Breast epithelium (tissue), 4 donors: ENCODE measurements at regions not wholly inside any gene's neighbourhood (a gene's known extent, or its start where the extent isn't known, plus 50 kb on each side); places are given as distances from the start of the nearest gene placed in this dataset.
"Not testable (repeated sequence)": the region's sequence is repeated elsewhere in the genome, so short reads cannot be mapped to it uniquely, and the experiment has no call there.

ENCODE experiments used
- DNase-seq, 2 donors: peaks; one replicate each; pipeline ENCODE4 v3.0.0-alpha.2; 2019; ENCODE audit warnings: low spot score in 2 of 2
- H3K27ac ChIP-seq, 2 donors: fragments of 200-600 bp; sonication (generic) in 1 of 2; one replicate each; pipeline ENCODE4 v1.5.1; 2016 to 2019; ENCODE audit warnings: mild to moderate bottlenecking in 1 of 2
- H3K27me3 ChIP-seq, 2 donors: fragments of 200-600 bp; sonication (generic) in 1 of 2; one replicate each; pipeline versions ENCODE4 v1.5.1 to v1.6.0; 2017 to 2019; ENCODE audit warnings: control low read depth in 1 of 2, mild to moderate bottlenecking in 1 of 2
- H3K36me3 ChIP-seq: fragments of 200-600 bp; one replicate; pipeline ENCODE4 v1.5.1; 2019
- H3K4me1 ChIP-seq, 2 donors: fragments of 200-600 bp; sonication (generic); one replicate each; pipeline ENCODE4 v1.5.1; 2016 to 2019; ENCODE audit warnings: control low read depth in 1 of 2
- H3K4me3 ChIP-seq, 3 donors: fragments of 200-600 bp; sonication (generic); 1 replicate in 2 of 3; 2 replicates in 1 of 3; pipeline ENCODE4 v1.5.1; 2016 to 2019; ENCODE audit warnings: mild to moderate bottlenecking in 3 of 3, moderate library complexity in 2 of 3
- H3K9me3 ChIP-seq, 2 donors: fragments of 200-600 bp; sonication (generic) in 1 of 2; one replicate each; pipeline ENCODE4 v1.5.1; 2016 to 2019; ENCODE audit warnings: control low read depth in 1 of 2
- POLR2A ChIP-seq: fragments of 450-650 bp; IDR thresholded peaks from one replicate; pipeline ENCODE4 v1.6.1; 2016; ENCODE audit warnings: antibody characterized with exemption, mild to moderate bottlenecking, moderate library complexity
- POLR2AphosphoS5 ChIP-seq, 3 donors: sonication (generic); formaldehyde crosslinking; IDR thresholded peaks; one replicate each; pipeline ENCODE4 v1.6.1; 2017; ENCODE audit warnings: antibody characterized with exemption in 3 of 3
- intact Hi-C: fragments of 100-400 bp; cut with DNase I; formaldehyde crosslinking; loops from one replicate; pipeline ENCODE4 v1.15.1; 2023; ENCODE audit warnings: low total_unique reads
- TF ChIP-seq, protein P1 (sequence below), 3 donors: fragments of 450-650 bp; IDR thresholded peaks; one replicate each; pipeline ENCODE4 v1.5.1; 2016 to 2017; ENCODE audit warnings: antibody characterized with exemption in 3 of 3, mild to moderate bottlenecking in 3 of 3, moderate library complexity in 3 of 3

DNA sequence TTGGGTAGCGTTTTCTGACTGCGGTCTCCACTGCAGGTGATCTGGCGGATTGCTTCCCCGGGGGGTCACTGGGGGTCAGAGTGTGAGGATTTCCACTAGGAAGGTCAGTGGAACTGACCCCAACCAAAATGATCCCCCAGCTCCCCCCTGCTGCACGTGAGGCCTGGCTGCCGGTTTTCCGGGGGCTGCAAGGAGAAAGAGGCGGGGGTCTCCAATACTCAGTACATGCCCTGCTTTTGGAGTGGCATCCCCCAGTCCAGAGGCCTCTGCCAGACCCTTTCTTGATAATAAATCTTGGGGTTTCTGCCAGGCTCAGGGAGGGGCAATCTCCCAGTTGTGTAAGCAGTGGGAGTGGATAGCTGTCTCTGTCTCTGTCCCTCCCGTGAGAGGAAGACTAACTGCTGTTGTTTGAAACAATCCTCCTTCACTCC lies 71.5 kb upstream of the RTL6 start:
- Histone ChIP-seq H3K9me3 (peaks cover 0 to 6% of the 10 kb centered on the region in 2 donors), H3K4me1 (no peaks in the 10 kb centered on the region), H3K4me3 (no peak overlapping the region), H3K36me3 (no peaks in the 10 kb centered on the region), H3K27ac (no peak overlapping the region), H3K27me3 (peaks cover 0 to 6% of the 10 kb centered on the region in 2 donors)
- no peak for TF ChIP-seq POLR2AphosphoS5 (IDR thresholded peaks at IDR 0.05)
- TF ChIP-seq, protein P1, sequence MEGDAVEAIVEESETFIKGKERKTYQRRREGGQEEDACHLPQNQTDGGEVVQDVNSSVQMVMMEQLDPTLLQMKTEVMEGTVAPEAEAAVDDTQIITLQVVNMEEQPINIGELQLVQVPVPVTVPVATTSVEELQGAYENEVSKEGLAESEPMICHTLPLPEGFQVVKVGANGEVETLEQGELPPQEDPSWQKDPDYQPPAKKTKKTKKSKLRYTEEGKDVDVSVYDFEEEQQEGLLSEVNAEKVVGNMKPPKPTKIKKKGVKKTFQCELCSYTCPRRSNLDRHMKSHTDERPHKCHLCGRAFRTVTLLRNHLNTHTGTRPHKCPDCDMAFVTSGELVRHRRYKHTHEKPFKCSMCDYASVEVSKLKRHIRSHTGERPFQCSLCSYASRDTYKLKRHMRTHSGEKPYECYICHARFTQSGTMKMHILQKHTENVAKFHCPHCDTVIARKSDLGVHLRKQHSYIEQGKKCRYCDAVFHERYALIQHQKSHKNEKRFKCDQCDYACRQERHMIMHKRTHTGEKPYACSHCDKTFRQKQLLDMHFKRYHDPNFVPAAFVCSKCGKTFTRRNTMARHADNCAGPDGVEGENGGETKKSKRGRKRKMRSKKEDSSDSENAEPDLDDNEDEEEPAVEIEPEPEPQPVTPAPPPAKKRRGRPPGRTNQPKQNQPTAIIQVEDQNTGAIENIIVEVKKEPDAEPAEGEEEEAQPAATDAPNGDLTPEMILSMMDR (IDR thresholded peaks at IDR 0.05), result no peak
- no peak for TF ChIP-seq POLR2A
- intact Hi-C loops, result no loop called here
- no peak for DNase-seq

DNA sequence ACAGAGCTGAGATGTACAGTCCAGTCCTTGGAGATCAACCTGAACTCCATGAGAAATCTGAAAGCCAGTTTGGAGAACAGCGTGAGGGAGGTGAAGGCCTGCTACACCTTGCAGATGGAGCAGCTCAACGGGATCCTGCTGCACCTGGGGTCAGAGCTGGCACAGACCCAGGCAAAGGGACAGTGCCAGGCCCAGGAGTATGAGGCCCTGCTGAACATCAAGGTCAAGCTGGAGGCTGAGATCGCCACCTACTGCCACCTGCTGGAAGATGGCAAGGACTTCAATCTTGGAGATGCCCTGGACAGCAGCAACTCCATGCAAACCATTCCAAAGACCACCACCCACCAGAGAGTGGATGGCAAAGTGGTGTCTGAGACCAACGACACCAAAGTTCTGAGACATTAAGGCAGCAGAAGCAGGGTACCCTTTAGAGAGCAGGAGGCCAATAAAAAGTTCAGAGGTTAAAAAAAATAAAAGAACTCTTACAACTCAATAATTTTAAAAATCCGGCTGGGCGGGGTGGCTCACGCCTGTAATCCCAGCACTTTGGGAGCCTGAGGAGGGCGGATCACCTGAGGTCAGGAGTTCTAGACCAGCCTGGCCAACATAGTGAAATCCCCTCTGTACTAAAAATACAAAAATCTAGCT lies 69.9 kb upstream of the RTL6 start:
- H3K27ac ChIP-seq, result no peak overlapping the region
- no peak overlapping the region for H3K4me3 ChIP-seq
- peak in 1 of 2 donors; percentile 50 for DNase-seq
- peaks cover 0 to 10% of the 10 kb centered on the region in 2 donors for H3K9me3 ChIP-seq
- peaks cover 0 to 3% of the 10 kb centered on the region in 2 donors for H3K27me3 ChIP-seq
- H3K4me1 ChIP-seq, result no peaks in the 10 kb centered on the region
- intact Hi-C loops, result no loop called here
- no peak for TF ChIP-seq POLR2A
- TF ChIP-seq, protein P1 (IDR thresholded peaks at IDR 0.05), result peak in 2 of 3 donors; percentile 16 to 21
- no peak for TF ChIP-seq POLR2AphosphoS5 (IDR thresholded peaks at IDR 0.05)
- H3K36me3 ChIP-seq, result no peaks in the 10 kb centered on the region

DNA sequence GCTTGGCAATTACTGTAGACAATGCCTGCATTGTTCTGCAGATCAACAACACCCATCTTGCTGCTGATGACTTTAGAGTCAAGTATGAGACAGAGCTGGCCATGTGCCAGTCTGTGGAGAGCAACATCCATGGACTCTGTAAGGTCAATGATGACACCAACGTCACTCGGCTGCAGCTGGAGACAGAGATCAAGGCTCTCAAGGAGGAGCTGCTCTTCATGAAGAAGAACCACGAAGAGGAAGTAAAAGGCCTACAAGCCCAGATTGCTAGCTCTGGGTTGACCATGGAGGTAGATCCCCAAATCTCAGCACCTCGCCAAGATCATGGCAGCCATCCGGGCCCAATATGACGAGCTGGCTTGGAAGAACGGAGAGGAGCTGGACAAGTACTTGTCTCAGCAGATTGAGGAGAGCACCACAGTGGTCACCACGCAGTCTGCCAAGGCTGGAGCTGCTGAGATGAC lies 69.4 kb upstream of the RTL6 start:
- H3K4me1 ChIP-seq, intact Hi-C loops, H3K4me3 ChIP-seq, H3K36me3 ChIP-seq, H3K27me3 ChIP-seq, DNase-seq, H3K27ac ChIP-seq: not testable (repeated sequence)
- H3K9me3 ChIP-seq, result peaks cover 0 to 10% of the 10 kb centered on the region in 2 donors

DNA sequence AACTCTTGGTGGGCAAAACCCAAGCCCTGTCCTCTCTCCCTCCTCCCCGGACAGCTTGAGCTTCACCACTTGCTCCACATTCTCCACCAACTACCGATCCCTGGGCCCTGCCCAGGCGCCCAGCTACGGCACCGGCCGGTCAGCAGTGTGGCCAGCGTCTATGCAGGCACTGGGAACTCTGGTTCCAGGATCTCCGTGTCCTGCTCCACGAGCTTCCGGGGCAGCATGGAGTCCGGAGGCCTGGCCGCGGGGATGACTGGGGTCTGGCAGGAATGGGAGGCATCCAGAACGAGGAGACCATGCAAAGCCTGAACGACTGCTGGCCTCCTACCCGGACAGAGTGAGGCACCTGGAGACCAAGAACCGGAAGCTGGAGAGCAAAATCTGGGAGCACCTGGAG lies 68.9 kb upstream of the RTL6 start:
- H3K4me3 ChIP-seq, result no peak overlapping the region
- intact Hi-C loops, result no loop called here
- TF ChIP-seq, protein P1 (IDR thresholded peaks at IDR 0.05), result no peak
- TF ChIP-seq POLR2A, result no peak
- TF ChIP-seq POLR2AphosphoS5 (IDR thresholded peaks at IDR 0.05), result no peak
- peaks cover 0 to 3% of the 10 kb centered on the region in 2 donors for H3K27me3 ChIP-seq
- H3K9me3 ChIP-seq, result peaks cover 0 to 10% of the 10 kb centered on the region in 2 donors
- H3K36me3 ChIP-seq, result no peaks in the 10 kb centered on the region
- DNase-seq, result no peak
- no peaks in the 10 kb centered on the region for H3K4me1 ChIP-seq
- no peak overlapping the region for H3K27ac ChIP-seq

DNA sequence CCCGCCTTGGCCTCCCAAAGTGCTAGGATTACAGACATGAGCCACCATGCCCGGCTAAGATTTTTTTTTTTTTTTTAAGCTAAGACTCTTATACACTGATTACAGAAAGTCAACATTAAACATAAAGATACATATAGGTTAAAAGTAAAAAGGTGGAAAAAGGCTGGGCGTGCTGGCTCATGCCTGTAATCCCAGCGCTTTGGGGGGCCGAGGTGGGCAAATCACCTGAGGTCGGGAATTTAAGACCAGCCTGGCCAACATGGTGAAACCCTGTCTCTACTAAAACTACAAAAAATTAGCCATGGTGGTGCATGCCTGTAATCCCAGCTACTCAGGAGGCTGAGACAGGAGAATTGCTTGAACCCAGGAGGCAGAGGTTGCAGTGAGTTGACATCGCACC lies 64.6 kb upstream of the RTL6 start:
- not testable (repeated sequence) for H3K4me3 ChIP-seq

DNA sequence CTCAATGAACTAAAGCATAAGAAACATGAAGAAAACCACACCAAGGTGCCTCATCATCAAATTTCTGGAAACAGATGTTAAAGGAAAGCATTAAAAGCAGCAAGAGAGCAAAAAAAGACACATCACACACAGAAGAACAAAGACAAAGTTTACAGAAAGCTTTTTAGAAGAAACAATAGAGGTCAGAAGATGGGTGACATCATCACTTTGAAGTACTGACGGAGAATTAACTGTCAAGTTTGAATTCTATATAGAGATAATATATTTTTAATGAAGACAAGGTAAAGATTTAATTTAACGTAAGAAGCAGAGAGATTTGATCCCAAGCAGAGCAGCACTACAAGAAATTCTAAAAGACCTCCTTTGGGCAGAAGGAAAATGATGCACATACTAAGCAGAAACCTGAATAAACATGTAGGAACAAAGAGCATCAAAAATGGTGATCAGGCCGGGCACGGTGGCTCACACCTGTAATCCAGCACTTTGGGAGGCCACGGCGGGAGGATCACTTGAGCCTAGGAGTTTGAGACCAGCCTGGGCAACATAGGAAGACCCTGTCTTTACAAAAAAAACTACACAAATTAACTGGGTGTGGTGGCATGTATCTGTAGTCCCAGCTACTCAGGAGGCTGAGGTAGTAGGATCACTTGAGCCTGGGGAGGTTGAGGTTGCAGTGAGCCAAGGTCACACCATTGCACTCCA lies 63.3 kb upstream of the RTL6 start:
- peak in 1 of 2 donors; percentile 37 for DNase-seq
- intact Hi-C loops, result no loop called here
- no peak for TF ChIP-seq POLR2AphosphoS5 (IDR thresholded peaks at IDR 0.05)
- TF ChIP-seq, protein P1 (IDR thresholded peaks at IDR 0.05), result no peak
- no peak for TF ChIP-seq POLR2A

More for the DNA sequence above, 64.6 kb upstream of the RTL6 start:
- H3K4me1 ChIP-seq, H3K27ac ChIP-seq, H3K27me3 ChIP-seq, intact Hi-C loops, H3K36me3 ChIP-seq: not testable (repeated sequence)
- peaks cover 0 to 10% of the 10 kb centered on the region in 2 donors for H3K9me3 ChIP-seq
- peak in 1 of 2 donors; percentile 31 for DNase-seq

DNA sequence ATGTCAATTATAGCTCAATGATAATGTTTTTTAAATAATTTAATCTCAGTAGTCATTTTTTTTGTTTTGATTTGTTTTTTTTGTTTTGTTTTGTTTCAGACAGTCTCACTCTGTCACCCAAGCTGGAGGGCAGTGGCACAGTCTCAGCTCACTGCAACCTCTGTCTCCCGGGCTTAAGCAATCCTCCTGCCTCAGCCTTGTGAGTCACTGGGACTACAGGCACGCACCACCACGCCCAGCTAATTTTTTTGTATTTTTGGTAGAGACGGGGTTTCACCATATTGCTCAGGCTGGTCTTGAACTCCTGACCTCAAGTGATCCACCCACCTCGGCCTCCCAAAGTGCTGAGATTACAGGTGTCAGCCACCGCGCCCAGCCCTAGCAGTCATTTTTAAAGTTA lies 60.6 kb upstream of the RTL6 start:
- H3K27me3 ChIP-seq, H3K27ac ChIP-seq, H3K4me1 ChIP-seq, H3K4me3 ChIP-seq, DNase-seq, H3K9me3 ChIP-seq, H3K36me3 ChIP-seq, intact Hi-C loops: not testable (repeated sequence)

More for the DNA sequence above, 63.3 kb upstream of the RTL6 start:
- H3K9me3 ChIP-seq, result peaks cover 0 to 10% of the 10 kb centered on the region in 2 donors
- no peaks in the 10 kb centered on the region for H3K36me3 ChIP-seq
- H3K4me3 ChIP-seq, result no peak overlapping the region
- H3K27me3 ChIP-seq, result no peaks in the 10 kb centered on the region
- no peak overlapping the region for H3K27ac ChIP-seq
- no peaks in the 10 kb centered on the region for H3K4me1 ChIP-seq

DNA sequence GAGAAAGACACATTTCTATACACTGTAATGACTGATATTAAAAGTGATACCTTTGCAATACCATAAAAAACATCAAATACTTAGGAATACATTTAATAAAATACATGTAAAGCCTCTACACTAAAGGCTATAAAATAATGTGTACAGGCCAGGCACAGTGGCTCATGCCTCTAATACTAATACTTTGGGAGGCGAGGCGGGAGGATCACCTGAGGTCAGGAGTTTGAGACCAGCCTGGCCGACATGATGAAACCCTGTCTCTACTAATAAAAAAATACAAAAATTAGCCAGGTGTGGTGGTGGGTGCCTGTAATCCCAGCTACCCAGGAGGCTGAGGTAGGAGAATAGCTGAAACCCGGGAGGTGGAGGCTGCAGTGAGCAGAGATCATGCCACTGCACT lies 59.8 kb upstream of the RTL6 start:
- H3K9me3 ChIP-seq, H3K4me1 ChIP-seq, H3K36me3 ChIP-seq, H3K27ac ChIP-seq, intact Hi-C loops, DNase-seq, H3K27me3 ChIP-seq, H3K4me3 ChIP-seq: not testable (repeated sequence)
